ENCODE measurements at regions not wholly inside any gene's neighbourhood (a gene's known extent, or its start where the extent isn't known, plus 50 kb on each side); places are given as distances from the start of the nearest gene placed in this dataset.
A peak's percentile ranks its signal among the peaks of the same experiment; 100 is the strongest.
"Not testable (repeated sequence)": the region's sequence is repeated elsewhere in the genome, so short reads cannot be mapped to it uniquely, and the experiment has no call there.

- in situ Hi-C loops (cut with HindIII; ENCODE audit: low pct_unique_long_range_greater_than_20kb, low sequenced_read_pairs): no loop called here
- no peak for DNase-seq (ENCODE audit: low read depth, low spot score)
These were observed 979.8 kb upstream of the MANEA start for GRCh38 chr6:94597487-94597886.

GRCh38 chr6:94590416-94590815, 986.9 kb upstream of the MANEA start:
- DNase-seq (ENCODE audit: low read depth, low spot score): no peak
- in situ Hi-C loops (cut with HindIII; ENCODE audit: low pct_unique_long_range_greater_than_20kb, low sequenced_read_pairs): no loop called here

GRCh38 chr6:94588301-94588700, 989.0 kb upstream of the MANEA start:
- in situ Hi-C loops (cut with HindIII; ENCODE audit: low pct_unique_long_range_greater_than_20kb, low sequenced_read_pairs): no loop called here
- DNase-seq (ENCODE audit: low read depth, low spot score): no peak

GRCh38 chr6:94584211-94584610, 993.1 kb upstream of the MANEA start:
- in situ Hi-C loops (cut with HindIII; ENCODE audit: low pct_unique_long_range_greater_than_20kb, low sequenced_read_pairs): no loop called here
- DNase-seq (ENCODE audit: low read depth, low spot score): no peak

- DNase-seq (ENCODE audit: low read depth, low spot score): no peak
- in situ Hi-C loops (cut with HindIII; ENCODE audit: low pct_unique_long_range_greater_than_20kb, low sequenced_read_pairs): no loop called here
These were observed 1006.8 kb upstream of the MANEA start for GRCh38 chr6:94570581-94570980.

GRCh38 chr6:94562846-94563245, 1014.5 kb upstream of the MANEA start:
- in situ Hi-C loops (cut with HindIII; ENCODE audit: low pct_unique_long_range_greater_than_20kb, low sequenced_read_pairs): no loop called here
- no peak for DNase-seq (ENCODE audit: low read depth, low spot score)

GRCh38 chr6:94559829-94560537, 1017.4 kb upstream of the MANEA start:
- in situ Hi-C loops (cut with HindIII; ENCODE audit: low pct_unique_long_range_greater_than_20kb, low sequenced_read_pairs): no loop called here
- DNase-seq (ENCODE audit: low read depth, low spot score): no peak

- in situ Hi-C loops (cut with HindIII; ENCODE audit: low pct_unique_long_range_greater_than_20kb, low sequenced_read_pairs); DNase-seq (ENCODE audit: low read depth, low spot score): not testable (repeated sequence)
These were observed 1020.1 kb upstream of the MANEA start for GRCh38 chr6:94557207-94557606.

GRCh38 chr6:94548201-94548600, 1029.1 kb upstream of the MANEA start:
- DNase-seq (ENCODE audit: low read depth, low spot score): no peak
- in situ Hi-C loops (cut with HindIII; ENCODE audit: low pct_unique_long_range_greater_than_20kb, low sequenced_read_pairs): no loop called here

GRCh38 chr6:94535798-94536197, 1041.5 kb upstream of the MANEA start:
- no peak for DNase-seq (ENCODE audit: low read depth, low spot score)
- in situ Hi-C loops (cut with HindIII; ENCODE audit: low pct_unique_long_range_greater_than_20kb, low sequenced_read_pairs): no loop called here

GRCh38 chr6:94511502-94512088, 1065.7 kb upstream of the MANEA start:
- in situ Hi-C loops (cut with HindIII; ENCODE audit: low pct_unique_long_range_greater_than_20kb, low sequenced_read_pairs): no loop called here
- DNase-seq (ENCODE audit: low read depth, low spot score): no peak

- no peak for DNase-seq (ENCODE audit: low read depth, low spot score)
- in situ Hi-C loops (cut with HindIII; ENCODE audit: low pct_unique_long_range_greater_than_20kb, low sequenced_read_pairs): no loop called here
These were observed 1066.5 kb upstream of the MANEA start for GRCh38 chr6:94510877-94511276.

- in situ Hi-C loops (cut with HindIII; ENCODE audit: low pct_unique_long_range_greater_than_20kb, low sequenced_read_pairs): no loop called here
- DNase-seq (ENCODE audit: low read depth, low spot score): no peak
These were observed 1075.8 kb upstream of the MANEA start for GRCh38 chr6:94501516-94501915.

- in situ Hi-C loops (cut with HindIII; ENCODE audit: low pct_unique_long_range_greater_than_20kb, low sequenced_read_pairs): no loop called here
These were observed 1078.7 kb upstream of the EPHA7 start for GRCh38 chr6:94498099-94498498.

GRCh38 chr6:94494500-94494899, 1075.1 kb upstream of the EPHA7 start:
- in situ Hi-C loops (cut with HindIII; ENCODE audit: low pct_unique_long_range_greater_than_20kb, low sequenced_read_pairs): no loop called here
- DNase-seq (ENCODE audit: low read depth, low spot score): no peak

More at GRCh38 chr6:94498099-94498498, 1078.7 kb upstream of the EPHA7 start:
- no peak for DNase-seq (ENCODE audit: low read depth, low spot score)

- DNase-seq (ENCODE audit: low read depth, low spot score): no peak
- in situ Hi-C loops (cut with HindIII; ENCODE audit: low pct_unique_long_range_greater_than_20kb, low sequenced_read_pairs): no loop called here
These were observed 1068.0 kb upstream of the EPHA7 start for GRCh38 chr6:94487371-94487770.

- in situ Hi-C loops (cut with HindIII; ENCODE audit: low pct_unique_long_range_greater_than_20kb, low sequenced_read_pairs): no loop called here
- DNase-seq (ENCODE audit: low read depth, low spot score): no peak
These were observed 1059.0 kb upstream of the EPHA7 start for GRCh38 chr6:94478133-94479005.

- in situ Hi-C loops (cut with HindIII; ENCODE audit: low pct_unique_long_range_greater_than_20kb, low sequenced_read_pairs): no loop called here
- peak; percentile 35 for DNase-seq (ENCODE audit: low read depth, low spot score)
These were observed 1049.5 kb upstream of the EPHA7 start for GRCh38 chr6:94468830-94469229.
